NK-92 treated with Interleukin-12 subunit alpha and Interleukin-12 subunit beta, amount 100 ng/mL, for 24 hours (cell line): ENCODE measurements at regions not wholly inside any gene's neighbourhood (a gene's known extent, or its start where the extent isn't known, plus 50 kb on each side); places are given as distances from the start of the nearest gene placed in this dataset.
"Not testable (repeated sequence)": the region's sequence is repeated elsewhere in the genome, so short reads cannot be mapped to it uniquely, and the experiment has no call there.

Experiments used
- DNase-seq: peaks from one replicate; lab custom pipeline; 2025; lab: John Stamatoyannopoulos, UW

- DNase-seq, result no peak
Observed at GRCh38 chr1:29767088-29767685, 530.9 kb downstream of the PTPRU start.

GRCh38 chr1:29762635-29763034 lies 526.3 kb downstream of the PTPRU start:
- DNase-seq, result no peak

GRCh38 chr1:29761159-29761928 lies 525.0 kb downstream of the PTPRU start:
- no peak for DNase-seq

- no peak for DNase-seq
Observed at GRCh38 chr1:29760067-29760564, 523.8 kb downstream of the PTPRU start.

- no peak for DNase-seq
Observed at GRCh38 chr1:29758781-29759499, 522.6 kb downstream of the PTPRU start.

GRCh38 chr1:29757866-29758780 lies 521.8 kb downstream of the PTPRU start:
- no peak for DNase-seq

- no peak for DNase-seq
Observed at GRCh38 chr1:29756901-29757725, 520.8 kb downstream of the PTPRU start.

- no peak for DNase-seq
Observed at GRCh38 chr1:29756498-29756897, 520.2 kb downstream of the PTPRU start.

GRCh38 chr1:29756085-29756484 lies 519.8 kb downstream of the PTPRU start:
- DNase-seq, result no peak

- DNase-seq, result not testable (repeated sequence)
Observed at GRCh38 chr1:29755412-29756015, 519.2 kb downstream of the PTPRU start.

GRCh38 chr1:29754573-29755375 lies 518.5 kb downstream of the PTPRU start:
- no peak for DNase-seq

- DNase-seq, result no peak
Observed at GRCh38 chr1:29753771-29754572, 517.6 kb downstream of the PTPRU start.

GRCh38 chr1:29753244-29753643 lies 516.9 kb downstream of the PTPRU start:
- DNase-seq, result no peak

GRCh38 chr1:29752141-29752540 lies 515.8 kb downstream of the PTPRU start:
- no peak for DNase-seq

- no peak for DNase-seq
Observed at GRCh38 chr1:29749024-29749945, 513.0 kb downstream of the PTPRU start.

GRCh38 chr1:29747196-29747595 lies 510.9 kb downstream of the PTPRU start:
- no peak for DNase-seq

- DNase-seq, result no peak
Observed at GRCh38 chr1:29746076-29746665, 509.8 kb downstream of the PTPRU start.
